CD4-positive, alpha-beta T cell treated with Interleukin-21 for 1 hour (primary cell): ENCODE measurements at regions not wholly inside any gene's neighbourhood (a gene's known extent, or its start where the extent isn't known, plus 50 kb on each side); places are given as distances from the start of the nearest gene placed in this dataset.

Source experiments
- DNase-seq: peaks from one replicate; pipeline ENCODE4 v3.0.0-alpha.2; 2020

GRCh38 chr10:118173296-118173695 is 126.6 kb upstream of the RAB11FIP2 start:
- no peak for DNase-seq

DNA sequence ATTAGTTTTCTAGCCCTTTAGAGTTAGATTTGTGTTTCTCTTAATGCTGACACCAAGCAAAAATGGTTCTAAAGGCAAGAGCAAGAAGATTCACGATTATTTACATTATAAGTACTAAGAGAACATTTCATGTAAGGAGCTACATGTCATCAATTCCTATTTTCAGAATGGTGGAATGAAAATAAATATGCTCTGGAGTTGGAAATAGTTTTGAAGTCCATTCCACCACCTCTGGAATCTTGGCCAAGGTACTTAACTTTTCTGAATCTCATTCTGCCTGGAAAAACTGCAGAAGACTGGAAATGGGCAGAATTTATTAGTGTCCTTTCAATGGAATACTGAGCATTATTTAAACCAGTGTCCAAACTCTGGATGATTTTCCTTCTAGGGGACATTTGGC is 125.1 kb upstream of the RAB11FIP2 start:
- no peak for DNase-seq

GRCh38 chr10:118167056-118167700 is 120.4 kb upstream of the RAB11FIP2 start:
- no peak for DNase-seq

DNA sequence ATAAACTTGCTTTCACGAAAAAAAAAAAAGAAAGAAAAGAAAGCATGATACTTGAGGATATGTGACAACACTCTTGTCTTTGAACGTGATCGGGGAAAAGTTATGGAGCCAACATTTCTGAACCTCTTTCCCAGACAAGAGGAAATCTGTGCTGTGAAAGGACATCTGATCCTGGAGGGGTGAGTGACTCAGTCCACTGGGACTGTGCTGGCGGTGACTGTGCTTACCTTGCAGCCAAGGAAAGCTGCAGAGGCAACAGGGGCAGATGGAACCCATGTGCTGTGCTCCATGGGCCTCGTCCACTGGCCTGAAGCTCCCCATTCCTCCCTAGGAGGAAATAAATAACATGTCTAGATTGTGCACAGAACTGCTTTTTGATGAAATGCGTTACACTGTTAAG is 116.5 kb upstream of the RAB11FIP2 start:
- no peak for DNase-seq

GRCh38 chr10:118161461-118162246 is 114.9 kb upstream of the RAB11FIP2 start:
- no peak for DNase-seq

DNA sequence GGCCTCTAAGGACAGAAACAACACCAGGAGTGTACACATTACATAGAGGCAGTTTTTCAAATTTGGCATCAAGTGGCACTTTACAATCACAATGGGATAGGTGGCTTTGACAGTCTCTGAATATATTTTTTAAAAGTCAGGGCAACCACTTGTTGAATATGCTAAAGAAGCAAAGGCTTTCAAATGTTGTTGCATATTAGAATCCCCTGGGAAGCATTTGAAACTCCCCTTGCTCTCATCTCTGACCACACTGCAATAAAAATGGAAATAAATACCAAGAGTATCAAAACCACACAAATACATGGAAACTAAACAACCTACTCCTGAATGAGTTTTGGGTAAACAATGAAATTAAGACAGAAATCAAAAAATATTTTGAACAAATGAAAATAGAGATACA is 106.5 kb upstream of the RAB11FIP2 start:
- no peak for DNase-seq

DNA sequence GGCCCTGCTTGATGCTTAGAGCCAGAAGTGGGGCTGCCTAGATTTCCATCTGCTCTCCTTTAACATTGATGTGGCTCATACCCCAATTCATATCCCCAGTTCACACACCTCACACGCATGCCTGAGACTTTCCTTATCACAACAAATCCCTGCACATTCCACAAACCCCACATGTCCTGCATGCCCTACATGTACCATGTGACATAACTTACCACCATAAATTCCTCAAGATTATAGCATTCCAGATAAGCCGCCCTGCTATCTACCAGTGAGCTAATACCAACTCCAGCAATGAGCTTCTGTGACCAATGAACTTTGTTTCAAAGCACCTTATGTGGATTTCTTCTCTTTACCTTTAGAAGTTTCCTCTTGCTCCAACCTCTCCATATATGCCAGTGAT is 104.7 kb upstream of the RAB11FIP2 start:
- DNase-seq, result no peak

DNA sequence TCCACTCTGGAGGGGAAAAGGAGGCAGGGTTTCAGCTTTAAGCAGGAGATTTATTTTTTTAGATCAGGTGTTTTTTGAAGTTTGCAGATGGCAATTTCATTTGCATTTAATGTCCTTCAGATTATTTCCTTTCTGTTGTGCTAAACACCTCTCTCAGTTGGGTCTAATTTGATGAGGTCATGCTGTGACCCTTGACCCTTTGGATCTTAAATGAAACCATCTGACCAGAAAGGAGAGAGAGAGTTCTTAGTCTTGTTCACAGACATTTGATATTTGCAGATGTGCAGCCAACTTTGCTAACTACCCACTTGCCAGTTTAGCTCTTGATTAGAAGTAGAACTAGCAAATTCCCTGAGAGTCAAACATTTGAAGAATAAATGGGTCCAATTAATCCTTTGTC is 101.5 kb upstream of the RAB11FIP2 start:
- no peak for DNase-seq

DNA sequence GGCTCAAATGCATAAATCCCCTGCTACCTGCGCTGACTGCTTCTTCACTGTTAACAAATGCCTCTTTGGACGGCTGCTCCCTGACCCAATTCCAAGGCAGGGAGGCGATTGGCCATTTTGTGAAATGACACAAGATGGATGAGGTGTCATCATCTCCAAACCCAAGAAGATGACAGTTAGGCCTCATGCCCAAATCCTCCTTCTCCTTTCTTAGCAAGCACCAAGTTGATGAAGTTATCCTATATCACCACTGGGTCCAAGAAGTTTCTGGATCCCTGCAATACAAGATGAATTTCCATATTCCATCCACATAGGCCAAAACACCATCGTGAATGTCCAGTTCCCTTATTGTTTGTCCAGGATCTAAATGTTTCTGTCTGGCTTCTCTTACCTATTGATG is 98.5 kb upstream of the RAB11FIP2 start:
- DNase-seq, result no peak

DNA sequence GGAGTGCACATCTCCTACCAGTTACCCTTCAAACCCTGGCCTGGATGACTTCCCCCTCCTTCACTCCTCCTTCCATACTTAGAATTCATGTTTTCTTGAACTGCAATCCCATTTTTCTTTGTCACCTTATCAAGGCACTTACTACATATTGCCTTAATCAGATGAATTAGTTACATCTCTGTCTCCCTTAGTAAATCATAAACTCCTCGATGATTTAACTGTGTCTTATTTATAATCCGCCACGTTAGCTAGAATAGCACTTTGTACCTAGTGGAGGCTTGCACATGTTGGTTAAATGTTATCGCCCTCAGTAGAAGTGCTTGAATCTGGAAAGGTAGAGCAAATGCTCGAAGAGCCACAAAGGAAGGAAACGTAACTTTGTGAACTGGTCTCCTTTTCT is 94.7 kb upstream of the RAB11FIP2 start:
- no peak for DNase-seq

DNA sequence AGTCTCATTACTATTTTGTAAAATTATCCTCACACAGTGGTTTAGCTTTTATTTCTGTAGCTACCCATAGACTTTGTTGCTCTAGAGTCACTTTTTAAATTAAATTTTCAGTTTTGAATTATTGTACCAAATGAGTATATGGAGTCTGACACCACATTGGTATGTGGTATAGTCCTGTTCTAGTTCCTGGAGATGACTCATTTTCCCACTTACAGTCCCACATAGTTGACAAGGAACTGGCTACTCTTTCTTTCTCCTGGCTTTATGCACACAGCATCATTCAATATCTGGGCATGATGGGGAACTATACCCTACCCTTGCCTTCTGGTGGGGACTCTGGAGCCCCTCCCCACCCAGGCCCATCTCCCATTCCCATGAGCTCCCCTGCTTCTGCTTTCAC is 92.6 kb upstream of the RAB11FIP2 start:
- no peak for DNase-seq

GRCh38 chr10:118128675-118129074 is 81.9 kb upstream of the RAB11FIP2 start:
- no peak for DNase-seq

DNA sequence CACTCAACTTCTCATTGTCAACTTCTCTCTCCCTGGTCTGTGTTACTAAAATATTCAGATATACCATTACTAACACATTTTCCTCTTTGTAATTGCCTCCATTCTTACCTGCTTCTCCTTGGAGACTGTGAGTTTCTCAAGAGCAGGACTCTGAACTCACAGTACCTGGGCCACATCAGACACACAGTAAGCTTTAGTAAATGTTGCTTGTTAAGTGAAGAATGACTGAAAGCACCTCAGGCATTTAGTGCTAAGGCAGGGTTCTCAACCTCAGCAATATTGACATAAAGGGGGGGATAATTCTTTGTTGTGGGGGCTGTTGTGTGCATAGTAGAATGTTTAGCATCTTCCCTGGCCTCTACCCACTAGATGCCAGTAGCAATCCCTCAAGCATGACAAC is 72.0 kb upstream of the RAB11FIP2 start:
- no peak for DNase-seq

DNA sequence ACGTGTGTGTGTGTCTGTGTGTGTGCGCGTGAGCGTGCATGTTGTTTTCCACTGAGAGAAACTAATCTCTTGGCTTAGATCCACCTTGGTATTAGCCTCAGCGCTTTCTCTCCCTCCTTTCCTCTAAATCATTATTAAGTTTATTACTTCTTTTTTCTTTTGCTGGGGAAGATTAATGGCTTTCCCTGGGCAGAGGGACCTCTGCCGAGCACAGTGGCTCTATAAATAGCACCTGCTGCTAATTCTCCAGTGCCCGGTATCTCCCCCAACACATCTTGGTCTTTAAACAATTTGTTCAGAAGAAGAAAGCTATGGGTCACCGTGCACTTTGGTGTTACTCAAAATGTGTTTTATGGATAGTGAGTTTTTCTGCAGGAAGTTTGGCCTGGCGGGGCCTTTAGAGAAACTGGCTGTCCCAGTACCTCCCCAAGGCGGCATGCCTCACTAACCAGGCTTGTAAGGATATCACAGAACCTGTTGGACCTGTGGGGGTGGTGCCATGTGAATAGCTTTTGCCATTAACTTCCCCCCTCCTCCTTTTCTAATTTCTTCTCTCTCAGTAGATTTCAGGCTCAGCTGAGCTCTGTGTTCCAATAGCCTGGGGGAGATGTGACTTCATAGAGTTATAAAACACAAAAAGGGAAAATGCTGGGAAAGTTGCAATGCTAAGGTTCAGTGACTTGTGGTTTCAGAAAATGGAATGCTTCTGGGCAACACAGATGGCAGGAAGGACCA is 70.1 kb upstream of the RAB11FIP2 start:
- no peak for DNase-seq

- no peak for DNase-seq
These were observed 69.6 kb upstream of the RAB11FIP2 start for GRCh38 chr10:118116362-118116714.

DNA sequence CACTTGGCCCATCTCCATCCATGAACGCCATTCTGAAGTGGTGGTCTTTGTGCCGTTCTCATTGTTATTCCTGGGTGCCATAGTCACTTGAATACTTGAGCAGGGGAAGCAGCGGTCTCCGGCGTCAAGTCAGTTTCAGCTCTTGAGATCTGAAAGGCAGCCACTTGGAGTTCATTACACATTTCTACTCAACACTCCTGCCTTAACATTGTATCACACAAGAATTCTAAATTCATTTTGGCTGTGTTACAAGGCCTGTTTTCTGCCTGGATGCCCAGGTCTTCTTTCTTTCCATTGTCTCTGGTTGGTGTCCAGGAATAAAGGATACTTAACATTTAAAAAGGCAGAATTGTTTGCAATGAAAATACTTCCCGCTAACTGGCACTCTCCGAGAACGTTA is 69.0 kb upstream of the RAB11FIP2 start:
- no peak for DNase-seq

DNA sequence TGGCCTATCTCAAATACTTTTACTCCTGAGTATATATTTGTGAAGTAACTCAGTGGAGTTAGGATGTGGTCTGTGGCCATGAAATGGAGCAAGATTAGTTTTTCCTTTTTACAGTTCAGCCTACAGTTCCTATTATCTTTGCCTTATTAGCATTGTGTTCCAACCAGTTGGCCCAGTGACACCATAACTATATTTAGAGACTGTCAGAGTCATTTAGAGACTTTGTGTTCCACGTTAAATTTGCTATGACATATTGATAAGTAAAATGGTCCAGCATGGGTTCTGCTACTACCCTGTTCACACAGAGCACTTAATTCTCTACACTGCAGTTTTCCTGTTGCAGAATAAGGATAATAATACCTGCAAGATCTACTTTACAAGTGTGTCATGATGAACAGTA is 68.3 kb upstream of the RAB11FIP2 start:
- DNase-seq, result no peak

GRCh38 chr10:118112543-118113125 is 65.9 kb upstream of the RAB11FIP2 start:
- no peak for DNase-seq

GRCh38 chr10:118110750-118111149 is 64.0 kb upstream of the RAB11FIP2 start:
- no peak for DNase-seq

GRCh38 chr10:118108194-118109026 is 61.7 kb upstream of the RAB11FIP2 start:
- DNase-seq, result no peak

DNA sequence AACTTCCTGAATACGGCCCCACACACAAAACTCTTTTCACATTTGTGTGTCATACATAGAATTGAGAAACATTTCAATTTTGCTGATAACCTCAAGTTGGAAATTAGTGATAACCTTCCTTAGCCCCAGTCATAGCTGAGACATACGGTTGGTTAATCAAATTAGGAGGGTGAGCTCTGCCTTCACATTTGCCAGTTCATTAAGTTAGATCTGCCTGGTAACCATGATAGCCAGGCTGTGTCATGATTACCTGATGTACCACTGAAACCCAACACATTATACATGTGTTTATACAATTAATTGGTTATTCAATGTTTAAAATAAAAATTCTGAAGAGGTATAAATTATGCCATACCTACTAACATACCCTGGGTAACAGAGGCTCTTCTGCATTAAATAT is 60.8 kb upstream of the RAB11FIP2 start:
- DNase-seq, result no peak

- no peak for DNase-seq
These were observed 60.3 kb upstream of the RAB11FIP2 start for GRCh38 chr10:118107040-118107439.

DNA sequence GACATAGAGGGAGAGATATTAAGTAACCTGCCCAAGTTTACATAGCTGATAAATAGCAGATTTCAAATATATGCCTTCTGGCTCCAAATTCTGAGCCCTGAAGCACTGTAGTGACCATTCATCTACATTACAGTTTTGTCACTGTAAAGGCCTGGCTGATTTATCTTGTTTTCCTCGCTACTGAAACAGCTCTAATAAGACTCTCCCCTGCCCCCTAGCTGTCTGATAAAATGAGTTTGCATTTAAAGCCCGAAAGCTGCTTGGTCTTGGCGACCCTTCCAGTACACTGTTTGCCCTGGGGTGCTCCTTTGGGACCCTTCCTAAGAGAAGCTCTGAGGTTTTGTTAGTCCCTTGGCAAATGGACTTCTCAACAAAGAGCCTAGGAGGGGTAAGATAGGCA is 59.7 kb upstream of the RAB11FIP2 start:
- peak; percentile 4 for DNase-seq
